ENCODE measurements at regions not wholly inside any gene's neighbourhood (a gene's known extent, or its start where the extent isn't known, plus 50 kb on each side); places are given as distances from the start of the nearest gene placed in this dataset.

GRCh38 chr13:21930536-21930935, 259.7 kb downstream of the FGF9 start:
- no peak overlapping the region for H3K4me3 ChIP-seq (ENCODE audit: low read length)
- no peak overlapping the region for H3K27ac ChIP-seq (ENCODE audit: low read depth, low read length)
- H2BK15ac ChIP-seq (replicated peaks; ENCODE audit: low read depth): no peak overlapping the region
- H2BK120ac ChIP-seq (ENCODE audit: low read depth, low read length): no peak overlapping the region
- no peaks in the 10 kb centered on the region for H3K36me3 ChIP-seq (ENCODE audit: control insufficient read depth, insufficient read depth, low read length)
- WGBS (ENCODE audit: extremely low coverage, insufficient coverage, low lambda C conversion rate): no CpG with 5 or more reads among the region's 6 CpGs
- no peaks in the 10 kb centered on the region for H3K4me1 ChIP-seq (ENCODE audit: control insufficient read depth, low read depth, low read length)
- H3K23ac ChIP-seq (ENCODE audit: low read length): no peak overlapping the region
- no peak overlapping the region for H2BK5ac ChIP-seq (ENCODE audit: low read length)
- no peak overlapping the region for H3K56ac ChIP-seq (ENCODE audit: low read length)
- DNase-seq: no peak
- no peak overlapping the region for H4K5ac ChIP-seq (ENCODE audit: low read length)
- H3K4me2 ChIP-seq (ENCODE audit: low read length): no peak overlapping the region
- no peak overlapping the region for H3K9ac ChIP-seq (ENCODE audit: low read length)
- no peaks in the 10 kb centered on the region for H3K79me1 ChIP-seq (ENCODE audit: low read length)
- H3K79me2 ChIP-seq (ENCODE audit: control insufficient read depth, insufficient read depth, low read length): no peaks in the 10 kb centered on the region
- H3K4ac ChIP-seq (ENCODE audit: low read depth, low read length): no peak overlapping the region
- no peak overlapping the region for H2AK5ac ChIP-seq (ENCODE audit: low read length)
- H3K27me3 ChIP-seq (ENCODE audit: insufficient read depth, low read length, poor library complexity): no peaks in the 10 kb centered on the region
- H3K18ac ChIP-seq (ENCODE audit: low read length): no peak overlapping the region
- H4K8ac ChIP-seq (ENCODE audit: low read depth, low read length): no peak overlapping the region

- Histone ChIP-seq H3K9ac (ENCODE audit: low read length) (no peak overlapping the region), H3K4me1 (ENCODE audit: control insufficient read depth, low read depth, low read length) (no peaks in the 10 kb centered on the region), H4K8ac (ENCODE audit: low read depth, low read length) (no peak overlapping the region), H3K36me3 (ENCODE audit: control insufficient read depth, insufficient read depth, low read length) (no peaks in the 10 kb centered on the region), H3K4me3 (ENCODE audit: low read length) (no peak overlapping the region), H3K79me1 (ENCODE audit: low read length) (no peaks in the 10 kb centered on the region), H2BK120ac (ENCODE audit: low read depth, low read length) (no peak overlapping the region), H3K4ac (ENCODE audit: low read depth, low read length) (no peak overlapping the region), H3K4me2 (ENCODE audit: low read length) (no peak overlapping the region), H2AK5ac (ENCODE audit: low read length) (no peak overlapping the region), H3K18ac (ENCODE audit: low read length) (no peak overlapping the region), H3K23ac (ENCODE audit: low read length) (no peak overlapping the region), H2BK5ac (ENCODE audit: low read length) (no peak overlapping the region), H3K79me2 (ENCODE audit: control insufficient read depth, insufficient read depth, low read length) (no peaks in the 10 kb centered on the region), H4K5ac (ENCODE audit: low read length) (no peak overlapping the region), H2BK15ac (replicated peaks; ENCODE audit: low read depth) (no peak overlapping the region), H3K27me3 (ENCODE audit: insufficient read depth, low read length, poor library complexity) (no peaks in the 10 kb centered on the region), H3K56ac (ENCODE audit: low read length) (no peak overlapping the region), H3K27ac (ENCODE audit: low read depth, low read length) (no peak overlapping the region)
- no peak for DNase-seq
- WGBS (ENCODE audit: extremely low coverage, insufficient coverage, low lambda C conversion rate): no CpG with 5 or more reads among the region's 2 CpGs
These were observed 261.7 kb downstream of the FGF9 start for GRCh38 chr13:21932578-21932977.

- no peak overlapping the region for H2BK15ac ChIP-seq (replicated peaks; ENCODE audit: low read depth)
- H3K23ac ChIP-seq (ENCODE audit: low read length): no peak overlapping the region
- DNase-seq: no peak
- no peak overlapping the region for H2BK5ac ChIP-seq (ENCODE audit: low read length)
- H3K56ac ChIP-seq (ENCODE audit: low read length): no peak overlapping the region
- WGBS (ENCODE audit: extremely low coverage, insufficient coverage, low lambda C conversion rate): no CpG with 5 or more reads among the region's 6 CpGs
- no peak overlapping the region for H3K4ac ChIP-seq (ENCODE audit: low read depth, low read length)
- no peak overlapping the region for H3K27ac ChIP-seq (ENCODE audit: low read depth, low read length)
- H3K9ac ChIP-seq (ENCODE audit: low read length): no peak overlapping the region
- H3K18ac ChIP-seq (ENCODE audit: low read length): no peak overlapping the region
- H3K36me3 ChIP-seq (ENCODE audit: control insufficient read depth, insufficient read depth, low read length): no peaks in the 10 kb centered on the region
- no peaks in the 10 kb centered on the region for H3K79me1 ChIP-seq (ENCODE audit: low read length)
- H3K4me3 ChIP-seq (ENCODE audit: low read length): no peak overlapping the region
- H4K5ac ChIP-seq (ENCODE audit: low read length): no peak overlapping the region
- no peaks in the 10 kb centered on the region for H3K79me2 ChIP-seq (ENCODE audit: control insufficient read depth, insufficient read depth, low read length)
- H3K27me3 ChIP-seq (ENCODE audit: insufficient read depth, low read length, poor library complexity): no peaks in the 10 kb centered on the region
- H2AK5ac ChIP-seq (ENCODE audit: low read length): no peak overlapping the region
- H3K4me1 ChIP-seq (ENCODE audit: control insufficient read depth, low read depth, low read length): no peaks in the 10 kb centered on the region
- no peak overlapping the region for H3K4me2 ChIP-seq (ENCODE audit: low read length)
- H2BK120ac ChIP-seq (ENCODE audit: low read depth, low read length): no peak overlapping the region
- no peak overlapping the region for H4K8ac ChIP-seq (ENCODE audit: low read depth, low read length)
These were observed 262.1 kb downstream of the FGF9 start for GRCh38 chr13:21932996-21933395.

GRCh38 chr13:21934284-21934683, 263.4 kb downstream of the FGF9 start:
- Histone ChIP-seq H2AK5ac (ENCODE audit: low read length) (no peak overlapping the region), H3K23ac (ENCODE audit: low read length) (no peak overlapping the region), H3K4me1 (ENCODE audit: control insufficient read depth, low read depth, low read length) (no peaks in the 10 kb centered on the region), H3K27ac (ENCODE audit: low read depth, low read length) (no peak overlapping the region), H4K8ac (ENCODE audit: low read depth, low read length) (no peak overlapping the region), H2BK5ac (ENCODE audit: low read length) (no peak overlapping the region), H3K27me3 (ENCODE audit: insufficient read depth, low read length, poor library complexity) (no peaks in the 10 kb centered on the region), H3K4me2 (ENCODE audit: low read length) (no peak overlapping the region), H3K4ac (ENCODE audit: low read depth, low read length) (no peak overlapping the region), H3K79me2 (ENCODE audit: control insufficient read depth, insufficient read depth, low read length) (no peaks in the 10 kb centered on the region), H3K18ac (ENCODE audit: low read length) (no peak overlapping the region), H2BK120ac (ENCODE audit: low read depth, low read length) (no peak overlapping the region), H4K5ac (ENCODE audit: low read length) (no peak overlapping the region), H3K9ac (ENCODE audit: low read length) (no peak overlapping the region), H3K56ac (ENCODE audit: low read length) (no peak overlapping the region), H3K36me3 (ENCODE audit: control insufficient read depth, insufficient read depth, low read length) (no peaks in the 10 kb centered on the region), H3K79me1 (ENCODE audit: low read length) (no peaks in the 10 kb centered on the region), H3K4me3 (ENCODE audit: low read length) (no peak overlapping the region), H2BK15ac (replicated peaks; ENCODE audit: low read depth) (no peak overlapping the region)
- no peak for DNase-seq
- WGBS (ENCODE audit: extremely low coverage, insufficient coverage, low lambda C conversion rate): no CpG with 5 or more reads among the region's 9 CpGs

- H3K4ac ChIP-seq (ENCODE audit: low read depth, low read length): no peak overlapping the region
- 100% methylated on average over 2 of the region's 4 CpGs for WGBS (ENCODE audit: extremely low coverage, insufficient coverage, low lambda C conversion rate)
- H3K36me3 ChIP-seq (ENCODE audit: control insufficient read depth, insufficient read depth, low read length): no peaks in the 10 kb centered on the region
- H3K27me3 ChIP-seq (ENCODE audit: insufficient read depth, low read length, poor library complexity): no peaks in the 10 kb centered on the region
- no peak overlapping the region for H2BK5ac ChIP-seq (ENCODE audit: low read length)
- no peak overlapping the region for H4K5ac ChIP-seq (ENCODE audit: low read length)
- H3K4me2 ChIP-seq (ENCODE audit: low read length): no peak overlapping the region
- H3K79me1 ChIP-seq (ENCODE audit: low read length): no peaks in the 10 kb centered on the region
- H3K23ac ChIP-seq (ENCODE audit: low read length): no peak overlapping the region
- no peak overlapping the region for H2BK120ac ChIP-seq (ENCODE audit: low read depth, low read length)
- H2BK15ac ChIP-seq (replicated peaks; ENCODE audit: low read depth): no peak overlapping the region
- H3K18ac ChIP-seq (ENCODE audit: low read length): no peak overlapping the region
- no peak overlapping the region for H3K56ac ChIP-seq (ENCODE audit: low read length)
- H3K79me2 ChIP-seq (ENCODE audit: control insufficient read depth, insufficient read depth, low read length): no peaks in the 10 kb centered on the region
- no peak overlapping the region for H4K8ac ChIP-seq (ENCODE audit: low read depth, low read length)
- DNase-seq: no peak
- no peak overlapping the region for H3K9ac ChIP-seq (ENCODE audit: low read length)
- no peaks in the 10 kb centered on the region for H3K4me1 ChIP-seq (ENCODE audit: control insufficient read depth, low read depth, low read length)
- no peak overlapping the region for H2AK5ac ChIP-seq (ENCODE audit: low read length)
- H3K27ac ChIP-seq (ENCODE audit: low read depth, low read length): no peak overlapping the region
- no peak overlapping the region for H3K4me3 ChIP-seq (ENCODE audit: low read length)
These were observed 265.8 kb downstream of the FGF9 start for GRCh38 chr13:21936674-21937073.

- Histone ChIP-seq H3K9ac (ENCODE audit: low read length) (no peak overlapping the region), H3K23ac (ENCODE audit: low read length) (no peak overlapping the region), H3K4me3 (ENCODE audit: low read length) (no peak overlapping the region), H4K5ac (ENCODE audit: low read length) (no peak overlapping the region), H3K4me2 (ENCODE audit: low read length) (no peak overlapping the region), H3K79me2 (ENCODE audit: control insufficient read depth, insufficient read depth, low read length) (no peaks in the 10 kb centered on the region), H2BK5ac (ENCODE audit: low read length) (no peak overlapping the region), H3K18ac (ENCODE audit: low read length) (no peak overlapping the region), H3K27me3 (ENCODE audit: insufficient read depth, low read length, poor library complexity) (no peaks in the 10 kb centered on the region), H3K4me1 (ENCODE audit: control insufficient read depth, low read depth, low read length) (no peaks in the 10 kb centered on the region), H3K56ac (ENCODE audit: low read length) (no peak overlapping the region), H3K79me1 (ENCODE audit: low read length) (no peaks in the 10 kb centered on the region), H3K4ac (ENCODE audit: low read depth, low read length) (no peak overlapping the region), H2BK15ac (replicated peaks; ENCODE audit: low read depth) (no peak overlapping the region), H3K27ac (ENCODE audit: low read depth, low read length) (no peak overlapping the region), H2AK5ac (ENCODE audit: low read length) (no peak overlapping the region), H4K8ac (ENCODE audit: low read depth, low read length) (no peak overlapping the region), H3K36me3 (ENCODE audit: control insufficient read depth, insufficient read depth, low read length) (no peaks in the 10 kb centered on the region), H2BK120ac (ENCODE audit: low read depth, low read length) (no peak overlapping the region)
- no CpG with 5 or more reads among the region's 6 CpGs for WGBS (ENCODE audit: extremely low coverage, insufficient coverage, low lambda C conversion rate)
- no peak for DNase-seq
These were observed 267.3 kb downstream of the FGF9 start for GRCh38 chr13:21938168-21938567.
